ENCODE measurements at regions not wholly inside any gene's neighbourhood (a gene's known extent, or its start where the extent isn't known, plus 50 kb on each side); places are given as distances from the start of the nearest gene placed in this dataset.

DNA sequence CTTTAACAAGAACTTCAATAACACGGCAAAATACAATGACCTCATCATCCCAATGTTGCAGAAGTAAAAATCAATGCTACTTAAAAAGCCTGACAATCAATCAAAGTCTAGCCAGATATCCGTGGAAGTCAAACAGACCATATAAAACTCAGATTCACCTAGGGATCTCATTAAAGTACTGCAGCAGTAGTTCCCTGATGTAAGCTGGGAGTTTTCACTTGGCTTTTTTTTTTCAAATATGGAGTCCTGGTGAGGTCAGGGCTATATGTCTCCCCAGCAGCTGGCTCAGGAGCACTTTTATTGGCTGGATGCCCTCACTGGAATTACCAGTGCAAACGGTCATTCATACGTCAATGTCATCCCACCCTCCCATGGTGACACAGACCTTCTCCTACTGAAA is 220.6 kb upstream of the SLC30A5 start:
- no peak for DNase-seq
- H3K4me1 ChIP-seq: no peaks in the 10 kb centered on the region
- H3K36me3 ChIP-seq (replicated peaks in 1 of 2; ENCODE audit: insufficient read depth in 1 of 2, low read depth in 2 of 2): no peaks in the 10 kb centered on the region
- no peaks in the 10 kb centered on the region for H3K27me3 ChIP-seq
- intact Hi-C loops (cut with DNase I): no loop called here
- H3K27ac ChIP-seq: no peak overlapping the region
- ATAC-seq: no peak
- H3K4me3 ChIP-seq: no peak overlapping the region
- no peak for TF ChIP-seq POLR2A (IDR thresholded peaks at IDR 0.05)
- TF ChIP-seq, protein P1, sequence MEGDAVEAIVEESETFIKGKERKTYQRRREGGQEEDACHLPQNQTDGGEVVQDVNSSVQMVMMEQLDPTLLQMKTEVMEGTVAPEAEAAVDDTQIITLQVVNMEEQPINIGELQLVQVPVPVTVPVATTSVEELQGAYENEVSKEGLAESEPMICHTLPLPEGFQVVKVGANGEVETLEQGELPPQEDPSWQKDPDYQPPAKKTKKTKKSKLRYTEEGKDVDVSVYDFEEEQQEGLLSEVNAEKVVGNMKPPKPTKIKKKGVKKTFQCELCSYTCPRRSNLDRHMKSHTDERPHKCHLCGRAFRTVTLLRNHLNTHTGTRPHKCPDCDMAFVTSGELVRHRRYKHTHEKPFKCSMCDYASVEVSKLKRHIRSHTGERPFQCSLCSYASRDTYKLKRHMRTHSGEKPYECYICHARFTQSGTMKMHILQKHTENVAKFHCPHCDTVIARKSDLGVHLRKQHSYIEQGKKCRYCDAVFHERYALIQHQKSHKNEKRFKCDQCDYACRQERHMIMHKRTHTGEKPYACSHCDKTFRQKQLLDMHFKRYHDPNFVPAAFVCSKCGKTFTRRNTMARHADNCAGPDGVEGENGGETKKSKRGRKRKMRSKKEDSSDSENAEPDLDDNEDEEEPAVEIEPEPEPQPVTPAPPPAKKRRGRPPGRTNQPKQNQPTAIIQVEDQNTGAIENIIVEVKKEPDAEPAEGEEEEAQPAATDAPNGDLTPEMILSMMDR (IDR thresholded peaks at IDR 0.05): no peak
- WGBS, 2 donors: 26% methylated on average over 4 of the region's 4 CpGs
- no peaks in the 10 kb centered on the region for H3K9me3 ChIP-seq

DNA sequence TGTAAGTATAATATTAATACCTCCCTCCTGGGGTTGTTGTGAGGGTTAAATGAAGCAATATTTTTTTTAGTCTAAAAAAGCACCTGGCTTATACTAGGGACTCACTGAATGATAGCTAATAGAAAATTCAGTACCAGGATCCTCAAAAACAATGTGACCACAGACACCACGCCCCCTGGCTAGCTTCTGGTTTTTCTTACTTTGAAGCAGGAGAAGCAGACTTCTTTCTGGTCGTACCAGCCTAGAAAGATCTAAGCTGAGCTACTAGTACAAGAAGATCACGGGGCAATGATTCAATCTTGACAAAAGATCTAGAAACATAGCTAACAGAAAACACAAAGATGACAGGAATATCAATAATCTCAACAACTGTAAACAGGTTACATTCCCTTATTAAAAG is 218.5 kb upstream of the SLC30A5 start:
- Histone ChIP-seq H3K4me3 (no peak overlapping the region), H3K36me3 (replicated peaks in 1 of 2; ENCODE audit: insufficient read depth in 1 of 2, low read depth in 2 of 2) (no peaks in the 10 kb centered on the region), H3K27ac (no peak overlapping the region), H3K9me3 (no peaks in the 10 kb centered on the region), H3K4me1 (no peaks in the 10 kb centered on the region), H3K27me3 (no peaks in the 10 kb centered on the region)
- intact Hi-C loops (cut with DNase I): no loop called here
- DNase-seq: no peak
- no peak for TF ChIP-seq POLR2A (IDR thresholded peaks at IDR 0.05)
- TF ChIP-seq, protein P1 (IDR thresholded peaks at IDR 0.05): no peak
- ATAC-seq: no peak
- WGBS, 2 donors: 58 to 70% methylated on average over 3 of the region's 3 CpGs

DNA sequence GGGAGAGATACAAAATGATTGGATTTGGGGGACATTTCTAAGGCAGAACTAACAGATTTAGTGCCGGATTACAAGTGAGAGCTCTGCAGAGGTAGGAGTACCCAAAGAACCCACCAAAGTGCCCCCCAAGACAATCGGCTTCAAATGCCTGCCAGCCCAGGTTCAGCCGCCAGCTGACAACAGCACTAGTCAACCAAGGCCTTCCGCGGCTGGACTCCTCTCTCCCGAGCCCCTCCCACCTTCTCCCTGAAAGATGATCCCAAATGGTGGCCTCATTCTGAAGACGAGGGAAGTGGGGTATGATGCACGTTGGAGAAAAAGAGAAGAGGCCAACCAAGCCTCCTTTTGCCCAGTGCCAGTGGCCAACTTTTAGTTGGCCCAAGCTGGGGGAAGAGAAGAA is 210.4 kb upstream of the SLC30A5 start:
- no peak overlapping the region for H3K4me3 ChIP-seq
- TF ChIP-seq, protein P1 (IDR thresholded peaks at IDR 0.05): no peak
- H3K36me3 ChIP-seq (replicated peaks in 1 of 2; ENCODE audit: insufficient read depth in 1 of 2, low read depth in 2 of 2): no peaks in the 10 kb centered on the region
- ATAC-seq (no peak), DNase-seq (no peak)
- 71% methylated on average over 8 of the region's 8 CpGs for WGBS, 2 donors
- no peak overlapping the region for H3K27ac ChIP-seq
- intact Hi-C loops (cut with DNase I): no loop called here
- H3K9me3 ChIP-seq: no peaks in the 10 kb centered on the region
- H3K4me1 ChIP-seq: no peaks in the 10 kb centered on the region
- no peaks in the 10 kb centered on the region for H3K27me3 ChIP-seq

DNA sequence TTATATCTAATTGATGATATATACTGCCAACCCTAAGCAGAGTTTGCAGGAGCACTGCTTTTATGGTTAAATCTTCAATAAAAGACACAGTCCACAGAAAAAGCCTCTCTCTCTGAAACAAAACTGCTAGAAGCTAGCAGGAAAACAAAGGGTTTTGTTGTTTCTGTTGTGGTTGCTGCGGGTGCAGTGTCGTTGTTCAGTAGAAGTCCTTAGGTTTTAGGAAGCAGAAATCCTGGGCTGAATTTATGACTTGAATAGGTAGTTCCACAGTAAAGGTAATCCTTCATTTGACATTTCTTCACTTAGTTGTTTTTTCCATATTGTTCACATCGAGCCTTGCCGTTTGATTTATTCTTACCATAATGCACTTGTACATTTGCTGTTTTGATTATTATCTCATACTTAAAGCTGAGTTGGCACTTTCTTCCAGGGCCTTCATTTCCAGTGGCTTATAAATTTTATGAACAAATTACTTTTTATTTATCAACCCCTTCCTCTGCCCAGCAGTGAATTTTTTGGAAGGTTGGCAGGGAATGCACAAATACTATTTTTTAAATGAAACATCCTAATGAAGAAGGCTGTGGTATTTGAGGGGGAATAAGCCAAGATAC is 209.6 kb upstream of the SLC30A5 start:
- TF ChIP-seq POLR2A (IDR thresholded peaks at IDR 0.05): no peak
- TF ChIP-seq, protein P1 (IDR thresholded peaks at IDR 0.05): no peak
- Histone ChIP-seq H3K9me3 (no peaks in the 10 kb centered on the region), H3K27ac (no peak overlapping the region), H3K4me1 (no peaks in the 10 kb centered on the region), H3K4me3 (no peak overlapping the region), H3K27me3 (no peaks in the 10 kb centered on the region), H3K36me3 (replicated peaks in 1 of 2; ENCODE audit: insufficient read depth in 1 of 2, low read depth in 2 of 2) (no peaks in the 10 kb centered on the region)
- DNase-seq: no peak
- whole genome bisulfite sequencing, 2 donors: 28 to 54% methylated on average over 4 of the region's 4 CpGs
- ATAC-seq: no peak
- intact Hi-C loops (cut with DNase I): no loop called here

DNA sequence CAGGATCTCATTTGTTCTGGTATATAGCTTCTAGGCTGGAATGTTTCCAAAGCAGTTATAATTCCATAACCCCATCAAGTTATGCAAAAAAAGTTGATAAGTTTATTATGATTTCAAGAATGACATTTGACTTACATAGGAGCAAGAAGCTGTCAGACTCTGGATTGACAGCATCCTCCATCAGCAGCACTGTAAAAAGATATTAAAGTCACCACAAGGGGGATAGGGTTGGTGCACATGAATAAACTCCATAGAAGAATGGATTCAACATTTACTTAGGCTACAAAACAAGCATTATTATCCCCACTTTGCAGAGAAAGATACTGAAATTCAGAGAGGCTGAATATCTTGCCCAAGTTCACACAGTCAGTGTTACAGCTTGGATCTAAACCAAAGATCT is 208.9 kb upstream of the SLC30A5 start:
- Histone ChIP-seq H3K36me3 (replicated peaks in 1 of 2; ENCODE audit: insufficient read depth in 1 of 2, low read depth in 2 of 2) (no peaks in the 10 kb centered on the region), H3K27me3 (no peaks in the 10 kb centered on the region), H3K9me3 (no peaks in the 10 kb centered on the region), H3K4me1 (no peaks in the 10 kb centered on the region), H3K4me3 (no peak overlapping the region), H3K27ac (no peak overlapping the region)
- ATAC-seq (no peak), DNase-seq (no peak)
- intact Hi-C loops (cut with DNase I): no loop called here
- TF ChIP-seq, protein P1 (IDR thresholded peaks at IDR 0.05): no peak
- TF ChIP-seq POLR2A (IDR thresholded peaks at IDR 0.05): no peak
